Esophagus muscularis mucosa (tissue), 4 donors: ENCODE measurements at regions not wholly inside any gene's neighbourhood (a gene's known extent, or its start where the extent isn't known, plus 50 kb on each side); places are given as distances from the start of the nearest gene placed in this dataset.

ENCODE experiments used
- DNase-seq: peaks from one replicate; pipeline ENCODE4 v3.0.0-alpha.2; 2017; ENCODE audit errors: extremely low spot score
- H3K27ac ChIP-seq, 4 donors: fragments of 200-600 bp; sonication (generic); replicated peaks in 1 of 4; 1 replicate in 3 of 4; 2 replicates in 1 of 4; pipeline ENCODE4 v1.5.1; 2016 to 2019; ENCODE audit warnings: mild to moderate bottlenecking in 1 of 4
- H3K27me3 ChIP-seq, 4 donors: fragments of 200-600 bp; sonication (generic); one replicate each; pipeline versions ENCODE4 v1.5.1 to v1.6.0; 2016 to 2019
- H3K36me3 ChIP-seq, 4 donors: fragments of 200-600 bp; sonication (generic); one replicate each; pipeline ENCODE4 v1.5.1; 2016 to 2019
- H3K4me1 ChIP-seq, 4 donors: fragments of 200-600 bp; sonication (generic); one replicate each; pipeline ENCODE4 v1.5.1; 2016 to 2019
- H3K4me3 ChIP-seq, 4 donors: fragments of 200-600 bp; sonication (generic); 1 replicate in 2 of 4; 2 replicates in 2 of 4; pipeline ENCODE4 v1.5.1; 2016 to 2019; ENCODE audit warnings: mild to moderate bottlenecking in 4 of 4, moderate library complexity in 1 of 4
- H3K9me3 ChIP-seq, 4 donors: fragments of 200-600 bp; sonication (generic); 1 replicate in 3 of 4; 2 replicates in 1 of 4; pipeline ENCODE4 v1.5.1; 2016 to 2019
- CTCF ChIP-seq, 3 experiments: fragments of 200-600 bp in 2 of 3; fragments of 450-650 bp in 1 of 3; sonication (generic) in 2 of 3; IDR thresholded peaks; one replicate each; pipeline ENCODE4 v1.5.1; 2017 to 2019; ENCODE audit warnings: antibody characterized with exemption in 3 of 3, mild to moderate bottlenecking in 2 of 3, moderate library complexity in 1 of 3
- EP300 ChIP-seq: sonication (generic); formaldehyde crosslinking; IDR thresholded peaks from one replicate; pipeline ENCODE4 v1.6.1; 2017; ENCODE audit warnings: antibody characterized with exemption
- POLR2A ChIP-seq: fragments of 450-650 bp; IDR thresholded peaks from one replicate; pipeline ENCODE4 v1.6.1; 2017; ENCODE audit warnings: antibody characterized with exemption, moderate library complexity, mild to moderate bottlenecking, low read depth
- POLR2AphosphoS5 ChIP-seq, 2 donors: sonication (generic); formaldehyde crosslinking; IDR thresholded peaks; one replicate each; pipeline ENCODE4 v1.6.1; 2017; ENCODE audit warnings: antibody characterized with exemption in 2 of 2
- WGBS: methylation state at CpG from one replicate; pipeline ENCODE4 v1.1.5; 2018; 5-methylcytosine and 5-hydroxymethylcytosine counted together
- intact Hi-C: fragments of 100-400 bp; cut with DNase I; formaldehyde crosslinking; loops from one replicate; pipeline ENCODE4 v1.15.1; 2023

DNA sequence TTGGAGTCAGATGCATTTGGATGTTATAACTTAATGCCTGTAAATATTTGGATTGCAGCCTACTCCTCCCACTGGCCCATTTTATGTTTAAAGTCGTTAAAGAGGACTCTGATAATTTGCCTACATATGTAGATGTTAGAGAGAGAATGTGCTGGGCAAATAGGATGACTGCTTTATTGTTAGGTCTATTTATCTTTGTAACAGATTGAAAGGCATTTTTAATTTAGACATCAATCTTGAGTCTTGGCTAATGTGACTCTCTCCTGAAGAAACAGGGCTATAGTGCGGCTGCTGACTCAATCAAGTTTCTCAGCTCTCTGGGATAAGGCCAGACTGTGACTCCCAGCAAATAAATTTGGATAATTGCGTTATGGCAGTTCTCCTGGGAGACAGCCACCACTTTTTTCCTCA lies 1101.4 kb downstream of the CBLN2 start:
- no peak for TF ChIP-seq EP300
- TF ChIP-seq CTCF (IDR thresholded peaks at IDR 0.05) = no peak
- TF ChIP-seq POLR2A = no peak
- TF ChIP-seq POLR2AphosphoS5 (IDR thresholded peaks at IDR 0.05) = no peak
- 52% methylated on average over 3 of the region's 3 CpGs for WGBS
- DNase-seq = no peak
- no peak overlapping the region for H3K4me3 ChIP-seq
- no peaks in the 10 kb centered on the region for H3K27me3 ChIP-seq
- H3K27ac ChIP-seq = no peak overlapping the region
- no peaks in the 10 kb centered on the region for H3K4me1 ChIP-seq
- intact Hi-C loops = no loop called here
- H3K36me3 ChIP-seq = no peaks in the 10 kb centered on the region
- H3K9me3 ChIP-seq = no peaks in the 10 kb centered on the region

- Histone ChIP-seq H3K9me3 (no peaks in the 10 kb centered on the region), H3K4me3 (no peak overlapping the region), H3K4me1 (no peaks in the 10 kb centered on the region), H3K36me3 (no peaks in the 10 kb centered on the region), H3K27me3 (no peaks in the 10 kb centered on the region), H3K27ac (no peak overlapping the region)
- no peak for DNase-seq
- no peak for TF ChIP-seq CTCF (IDR thresholded peaks at IDR 0.05)
- no peak for TF ChIP-seq EP300
- no peak for TF ChIP-seq POLR2AphosphoS5 (IDR thresholded peaks at IDR 0.05)
- TF ChIP-seq POLR2A = no peak
- WGBS = 76% methylated on average over 4 of the region's 4 CpGs
- intact Hi-C loops = no loop called here
Measured at GRCh38 chr18:71441156-71441555, 1103.0 kb downstream of the CBLN2 start.

- no peak for TF ChIP-seq POLR2A
- TF ChIP-seq CTCF (IDR thresholded peaks at IDR 0.05) = no peak
- TF ChIP-seq EP300 = no peak
- TF ChIP-seq POLR2AphosphoS5 (IDR thresholded peaks at IDR 0.05) = no peak
- WGBS = 69% methylated on average over 2 of the region's 2 CpGs
- Histone ChIP-seq H3K27ac (no peak overlapping the region), H3K9me3 (no peaks in the 10 kb centered on the region), H3K27me3 (no peaks in the 10 kb centered on the region), H3K36me3 (no peaks in the 10 kb centered on the region), H3K4me3 (no peak overlapping the region), H3K4me1 (no peaks in the 10 kb centered on the region)
- DNase-seq = no peak
- intact Hi-C loops = no loop called here
Measured at GRCh38 chr18:71437511-71437910, 1106.6 kb downstream of the CBLN2 start.

DNA sequence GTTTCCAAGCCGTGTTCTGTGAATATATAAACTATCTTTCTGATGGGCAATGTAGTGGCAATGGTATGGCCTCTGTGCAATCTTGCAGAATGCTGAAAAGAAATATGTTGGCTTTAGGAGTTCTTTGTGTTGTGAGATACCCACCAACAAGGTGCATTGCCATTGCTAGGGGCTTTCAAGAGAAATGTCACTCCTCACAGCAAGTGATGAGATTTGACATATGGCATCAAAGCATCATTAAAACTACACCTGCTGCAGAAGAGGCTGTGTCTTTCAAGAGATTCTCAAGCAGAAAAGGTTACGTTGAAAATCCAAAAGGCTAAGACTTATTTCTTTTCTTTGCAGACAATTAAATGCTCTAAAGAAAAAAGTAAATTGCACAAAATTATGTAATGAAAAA lies 1110.8 kb downstream of the CBLN2 start:
- DNase-seq = no peak
- Histone ChIP-seq H3K4me1 (no peaks in the 10 kb centered on the region), H3K4me3 (no peak overlapping the region), H3K9me3 (no peaks in the 10 kb centered on the region), H3K36me3 (no peaks in the 10 kb centered on the region), H3K27ac (no peak overlapping the region), H3K27me3 (no peaks in the 10 kb centered on the region)
- TF ChIP-seq CTCF (IDR thresholded peaks at IDR 0.05) (no peak), EP300 (no peak), POLR2A (no peak), POLR2AphosphoS5 (IDR thresholded peaks at IDR 0.05) (no peak)
- 77% methylated on average over 2 of the region's 2 CpGs for WGBS
- intact Hi-C loops = no loop called here

GRCh38 chr18:71431689-71432088 lies 1112.5 kb downstream of the CBLN2 start:
- DNase-seq = no peak
- Histone ChIP-seq H3K9me3 (no peaks in the 10 kb centered on the region), H3K4me3 (no peak overlapping the region), H3K36me3 (no peaks in the 10 kb centered on the region), H3K27ac (no peak overlapping the region), H3K27me3 (no peaks in the 10 kb centered on the region), H3K4me1 (no peaks in the 10 kb centered on the region)
- intact Hi-C loops = no loop called here
- no peak for TF ChIP-seq CTCF (IDR thresholded peaks at IDR 0.05)
- no peak for TF ChIP-seq POLR2A
- no peak for TF ChIP-seq POLR2AphosphoS5 (IDR thresholded peaks at IDR 0.05)
- no peak for TF ChIP-seq EP300
